GM18505 (cell line): ENCODE measurements at regions not wholly inside any gene's neighbourhood (a gene's known extent, or its start where the extent isn't known, plus 50 kb on each side); places are given as distances from the start of the nearest gene placed in this dataset.
"Not testable (repeated sequence)": the region's sequence is repeated elsewhere in the genome, so short reads cannot be mapped to it uniquely, and the experiment has no call there.

Source experiments
- ATAC-seq: cut with Tn5 transposase; IDR thresholded peaks from one replicate; pipeline ENCODE4 v1.9.1; 2021; ENCODE audit not compliant: unreplicated experiment
- POLR2A ChIP-seq: IDR thresholded peaks from 4 replicates; pipeline ENCODE4 v1.6.1; 2011; ENCODE audit warnings: borderline replicate concordance; ENCODE audit not compliant: insufficient read depth, insufficient read length; ENCODE audit errors: extremely low read depth

DNA sequence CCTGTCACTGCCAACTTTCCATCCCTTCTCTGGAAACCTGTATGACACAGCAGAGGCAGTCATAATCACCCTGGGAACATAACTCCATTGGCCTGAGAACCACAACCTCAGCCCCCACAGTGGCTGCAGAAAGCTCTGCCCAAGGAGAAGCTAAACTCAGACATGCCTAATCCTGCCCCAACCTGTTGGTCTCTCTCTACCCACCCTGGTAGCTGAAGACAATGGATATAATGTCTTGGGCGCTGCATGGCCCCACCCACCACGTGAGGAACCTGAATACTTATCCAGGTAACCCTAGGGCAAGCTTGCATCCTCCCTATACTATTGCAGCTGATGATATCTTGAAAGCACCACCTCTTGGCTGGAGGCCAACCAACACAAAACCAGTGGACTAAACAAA is 225.2 kb downstream of the TEX13C start:
- no peak for ATAC-seq
- no peak for TF ChIP-seq POLR2A

DNA sequence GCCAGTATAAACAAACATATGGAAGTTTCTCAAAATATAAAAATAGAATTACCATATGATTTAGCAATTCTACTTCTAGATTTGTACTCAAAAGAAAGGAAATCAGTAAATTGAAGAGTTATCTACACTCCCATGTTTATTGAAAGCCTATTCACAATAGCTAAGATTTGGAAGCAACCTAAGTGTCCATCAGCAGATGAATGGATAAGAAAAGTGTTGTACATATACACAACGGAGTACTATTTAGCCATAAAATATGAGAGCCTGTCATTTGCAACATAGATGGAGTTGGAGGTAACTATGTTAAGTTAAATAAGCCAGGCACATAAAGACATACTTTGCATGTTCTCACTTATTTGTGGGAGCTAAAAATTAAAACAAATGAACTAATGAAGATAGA is 257.8 kb downstream of the TEX13C start:
- ATAC-seq = no peak
- TF ChIP-seq POLR2A = no peak

DNA sequence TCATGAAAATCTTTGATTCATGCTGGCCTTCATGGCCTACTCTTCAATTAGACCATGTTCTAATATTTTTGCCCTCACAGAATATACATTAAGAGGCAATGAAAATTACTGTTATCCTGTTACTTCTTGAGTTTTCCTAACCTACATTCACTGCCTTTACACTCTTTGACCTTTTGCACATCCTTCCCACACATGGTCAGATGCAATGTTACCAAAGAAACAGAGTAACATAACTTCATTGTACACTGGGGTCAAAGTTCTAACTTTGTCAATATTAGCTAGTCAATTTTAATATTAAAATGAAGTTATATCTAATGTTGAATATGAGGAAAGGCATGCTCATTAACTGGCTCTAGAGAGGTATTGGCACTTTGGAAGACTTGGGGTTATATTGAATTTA is 284.8 kb downstream of the TEX13C start:
- no peak for ATAC-seq

DNA sequence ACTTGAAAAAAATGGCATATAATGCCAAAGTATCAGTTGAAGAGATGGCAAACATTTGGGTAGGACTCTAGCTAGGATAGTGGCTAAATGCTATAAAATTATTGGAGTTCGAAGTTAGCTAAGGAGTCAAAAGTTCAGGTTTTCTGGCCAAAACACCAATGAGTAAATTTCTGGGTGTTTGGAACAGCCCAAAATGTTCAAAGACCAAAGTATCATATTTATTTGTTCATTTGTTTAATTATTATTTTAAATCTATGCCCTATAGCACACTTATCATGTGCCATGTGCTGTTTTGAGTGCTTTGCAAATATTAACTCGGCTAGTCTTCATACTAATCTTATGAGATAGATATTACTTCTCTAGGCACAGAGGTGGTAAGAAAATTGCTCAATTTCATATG is 285.5 kb downstream of the TEX13C start:
- no peak for TF ChIP-seq POLR2A
- no peak for ATAC-seq

More for the DNA sequence above, 284.8 kb downstream of the TEX13C start:
- no peak for TF ChIP-seq POLR2A

DNA sequence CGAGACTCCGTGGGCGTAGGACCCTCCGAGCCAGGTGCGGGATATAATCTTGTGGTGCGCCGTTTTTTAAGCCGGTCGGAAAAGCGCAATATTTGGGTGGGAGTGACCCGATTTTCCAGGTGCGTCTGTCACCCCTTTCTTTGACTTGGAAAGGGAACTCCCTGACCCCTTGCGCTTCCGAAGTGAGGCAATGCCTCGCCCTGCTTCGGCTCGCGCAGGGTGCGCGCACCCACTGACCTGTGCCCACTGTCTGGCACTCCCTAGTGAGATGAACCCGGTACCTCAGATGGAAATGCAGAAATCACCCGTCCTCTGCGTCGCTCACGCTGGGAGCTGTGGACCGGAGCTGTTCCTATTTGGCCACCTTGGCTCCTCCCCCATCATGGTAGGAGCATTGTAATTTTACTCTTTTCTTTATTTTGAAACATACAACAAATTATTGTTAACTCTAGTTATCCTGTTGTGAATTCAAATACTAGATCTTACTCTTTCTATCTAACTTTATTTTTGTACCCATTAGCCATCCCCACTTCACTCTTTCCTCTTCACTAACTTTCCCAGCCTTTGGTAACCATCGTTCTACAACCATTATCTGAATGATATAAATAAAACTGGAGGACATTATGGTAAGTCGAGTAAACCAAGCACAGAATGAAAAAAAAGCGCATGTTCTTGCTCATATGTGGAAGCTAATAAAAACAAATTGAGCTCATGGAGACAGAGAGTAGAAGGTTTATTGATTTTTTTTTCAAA is 295.1 kb downstream of the TEX13C start:
- not testable (repeated sequence) for ATAC-seq

DNA sequence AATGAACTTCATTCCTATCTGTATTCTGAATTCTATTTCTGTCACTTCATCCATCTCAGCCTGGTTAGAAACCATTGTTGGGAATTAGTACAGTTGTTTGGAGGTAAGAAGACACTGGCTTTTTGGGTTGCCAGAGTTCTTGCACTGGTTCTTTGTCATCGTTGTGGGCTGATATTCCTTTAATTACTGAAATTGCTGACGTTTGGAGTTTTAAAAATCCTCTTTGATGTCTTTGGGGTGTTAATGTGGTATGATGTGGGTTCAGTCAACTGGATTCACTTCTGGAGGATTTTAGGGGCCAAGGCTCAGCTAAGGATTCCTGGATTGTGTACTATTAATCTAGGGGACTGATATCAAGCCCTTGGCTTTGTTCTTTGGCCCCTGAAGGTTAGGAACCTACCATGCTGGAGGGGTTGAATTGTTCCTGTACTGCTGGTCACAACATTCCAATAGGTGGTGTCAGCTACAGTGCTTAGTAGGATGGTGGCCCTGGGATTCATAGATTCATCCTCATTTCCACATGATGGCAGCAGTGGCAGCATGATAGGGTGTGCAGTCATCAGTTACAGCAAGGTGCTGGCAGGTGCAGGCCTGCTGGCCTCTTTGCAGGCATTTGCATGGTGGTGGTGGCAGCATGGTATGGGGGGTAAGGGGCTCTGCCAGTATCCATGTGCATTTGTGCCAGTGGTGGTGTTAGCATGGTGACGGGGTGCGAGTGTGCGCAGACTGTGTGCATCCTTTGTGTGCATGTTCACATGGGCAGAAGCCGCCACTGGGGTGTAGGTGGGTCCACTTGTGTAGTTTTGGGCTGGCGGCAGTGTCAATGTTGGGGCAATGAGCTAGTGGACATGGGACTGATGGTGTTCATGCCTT is 301.3 kb downstream of the TEX13C start:
- no peak for TF ChIP-seq POLR2A
- ATAC-seq = no peak

DNA sequence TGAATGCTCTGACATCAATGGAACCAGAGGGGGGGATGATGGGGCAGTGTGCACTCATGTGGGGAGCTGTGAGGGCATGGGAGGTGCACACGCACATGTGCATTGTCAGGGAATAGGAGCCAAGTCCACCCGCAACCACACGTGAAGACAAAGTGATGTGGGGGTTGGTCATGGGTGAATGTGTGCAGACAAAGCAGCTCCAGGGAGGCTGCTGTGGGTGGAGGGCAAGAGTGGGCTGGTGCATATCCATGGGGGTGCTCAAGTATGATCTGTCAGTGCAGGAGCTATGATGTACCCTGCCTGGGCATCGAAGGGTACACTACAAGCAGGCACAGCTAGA is 301.9 kb downstream of the TEX13C start:
- no peak for TF ChIP-seq POLR2A
- ATAC-seq = no peak

DNA sequence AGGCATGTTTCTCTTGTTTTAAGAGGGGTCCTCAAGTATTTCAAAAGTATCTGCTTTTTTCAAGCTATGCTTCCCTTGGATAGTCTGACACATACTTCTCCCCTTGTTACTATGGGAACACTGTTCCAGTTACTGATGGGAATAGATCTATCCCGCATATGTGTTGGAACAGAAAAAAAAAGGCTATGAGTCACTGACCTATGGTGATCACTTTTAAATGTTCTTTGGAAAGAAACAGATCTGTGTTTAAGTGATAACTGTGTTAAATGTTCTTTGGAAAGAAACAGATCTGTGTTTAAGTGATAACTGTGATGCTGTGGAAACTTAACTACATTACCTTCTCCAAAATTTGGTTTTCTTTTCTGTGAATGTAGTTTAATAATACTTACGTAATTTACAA is 303.2 kb downstream of the TEX13C start:
- no peak for TF ChIP-seq POLR2A
- no peak for ATAC-seq

DNA sequence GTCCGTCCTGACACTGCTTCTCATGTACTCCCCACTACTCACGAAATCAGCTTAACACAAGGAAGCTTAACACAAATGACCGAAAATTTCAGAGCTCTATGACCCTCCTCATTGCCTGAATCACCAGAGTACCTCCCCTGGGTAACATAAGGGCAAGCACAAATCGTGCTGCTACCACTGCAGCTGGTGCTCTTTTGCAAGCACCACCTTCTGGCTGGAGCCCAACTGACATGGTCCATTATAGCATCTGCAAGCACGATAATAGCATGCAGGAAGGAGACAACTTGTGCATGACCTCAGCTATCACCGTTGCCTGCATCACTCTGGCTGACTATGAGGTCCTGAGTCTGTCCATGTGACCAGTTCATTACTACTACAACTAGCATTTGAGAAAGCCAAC is 308.0 kb downstream of the TEX13C start:
- ATAC-seq = no peak
- no peak for TF ChIP-seq POLR2A

DNA sequence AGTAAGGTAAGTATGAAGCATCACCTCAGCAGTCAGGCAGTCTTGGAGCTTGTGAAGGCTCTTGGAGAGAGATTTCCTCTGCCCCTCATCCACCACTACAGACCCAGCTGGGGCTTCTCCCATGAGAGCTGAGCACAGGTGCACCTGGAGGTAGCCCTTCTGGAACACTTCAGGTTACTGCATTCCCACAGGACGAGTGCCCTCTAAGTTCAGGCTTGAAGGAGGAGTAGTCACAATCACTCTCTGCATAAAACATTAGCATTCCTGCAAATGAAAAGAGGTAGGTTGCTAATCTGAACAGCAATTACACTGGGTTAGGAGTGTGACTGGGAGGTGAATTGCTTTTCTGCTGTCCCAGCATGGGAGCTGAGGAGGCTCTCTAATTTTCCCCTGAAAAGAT is 308.8 kb downstream of the TEX13C start:
- ATAC-seq = no peak
- no peak for TF ChIP-seq POLR2A

DNA sequence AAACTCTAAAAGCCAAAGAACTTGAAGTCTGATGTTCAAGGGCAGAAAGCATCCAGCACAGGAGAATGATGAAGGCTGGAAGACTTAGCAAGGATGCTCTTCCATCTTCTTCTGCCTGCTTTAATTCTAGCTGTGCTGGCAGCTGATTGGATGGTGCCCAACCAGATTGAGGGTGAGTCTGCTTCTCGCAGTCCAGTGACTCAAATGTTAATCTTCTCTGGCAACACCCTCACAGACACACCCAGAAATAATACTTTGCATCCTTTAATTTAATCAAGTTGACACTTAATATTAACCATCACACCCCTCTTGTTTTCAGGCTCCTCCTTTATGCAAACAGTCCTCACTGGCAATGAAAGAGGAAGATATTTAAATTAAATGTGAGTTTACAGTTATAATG is 321.7 kb downstream of the TEX13C start:
- no peak for TF ChIP-seq POLR2A

DNA sequence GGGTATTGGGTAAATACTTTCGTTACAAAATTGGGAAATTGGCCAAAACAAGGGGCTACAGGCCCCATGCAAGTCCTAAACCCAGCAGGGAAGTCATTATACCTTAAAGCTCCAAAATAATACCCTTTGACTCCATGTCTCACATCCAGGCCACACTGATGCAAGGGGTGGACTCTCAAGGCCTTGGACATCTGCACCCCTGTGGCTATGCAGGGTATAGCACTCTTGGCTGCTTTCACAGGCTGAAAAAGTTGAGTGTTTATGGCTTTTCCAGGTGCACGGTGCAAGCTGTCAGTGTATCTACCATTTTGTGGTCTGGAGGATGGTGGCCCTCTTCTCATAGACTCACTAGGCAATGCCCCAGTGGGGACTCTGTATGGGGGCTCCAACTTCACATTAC is 326.5 kb downstream of the TEX13C start:
- no peak for ATAC-seq
- TF ChIP-seq POLR2A = no peak

More for the DNA sequence above, 321.7 kb downstream of the TEX13C start:
- ATAC-seq = no peak

DNA sequence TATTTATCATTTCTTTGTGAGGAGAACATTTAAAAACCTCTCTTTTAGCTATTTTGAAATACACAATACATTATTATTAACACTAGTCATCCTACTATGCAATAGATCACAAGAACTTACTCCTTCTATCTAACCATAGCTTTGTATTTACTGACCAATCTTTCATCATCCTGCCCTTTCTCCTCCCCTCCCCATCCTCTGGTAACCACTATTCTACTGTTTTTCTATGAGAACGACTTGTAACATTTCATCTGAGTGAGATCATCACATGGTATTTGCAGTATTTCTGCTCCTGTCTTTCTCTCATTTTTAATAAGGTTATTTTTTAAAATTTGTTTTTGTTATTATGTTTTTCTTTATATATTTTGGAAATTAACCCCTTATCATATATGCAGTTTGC is 331.8 kb downstream of the TEX13C start:
- no peak for TF ChIP-seq POLR2A
- ATAC-seq = no peak

DNA sequence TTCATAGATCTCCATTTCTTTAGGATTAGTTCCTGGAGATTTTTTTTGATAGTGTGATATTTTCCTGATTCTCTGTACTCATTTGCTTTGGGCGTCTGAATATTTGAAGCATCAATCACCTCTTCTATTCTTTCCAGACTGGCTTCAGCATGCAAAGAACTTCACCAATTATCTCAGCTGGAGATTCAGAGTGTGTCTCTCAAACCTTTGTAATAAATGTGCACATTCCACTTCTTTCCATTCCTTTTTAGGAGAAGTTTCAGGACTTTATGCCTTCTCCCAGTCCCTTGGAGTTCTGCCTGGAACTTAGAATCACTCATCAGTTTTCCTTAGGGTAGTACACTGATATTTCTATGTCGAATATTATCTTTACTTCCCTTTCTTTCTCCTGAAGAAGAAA is 334.8 kb downstream of the TEX13C start:
- ATAC-seq = no peak
- TF ChIP-seq POLR2A = no peak
